T-cell (primary cell): ENCODE measurements at regions not wholly inside any gene's neighbourhood (a gene's known extent, or its start where the extent isn't known, plus 50 kb on each side); places are given as distances from the start of the nearest gene placed in this dataset.
"Not testable (repeated sequence)": the region's sequence is repeated elsewhere in the genome, so short reads cannot be mapped to it uniquely, and the experiment has no call there.

Source experiments
- ATAC-seq, 4 experiments: fragments of 200-7000 bp in 3 of 4; fragments of 150-1000 bp in 1 of 4; cut with Tn5 transposase; replicated peaks in 1 of 4; 1 replicate in 3 of 4; 2 replicates in 1 of 4; pipeline ENCODE4 v1.10.0; 2021; ENCODE audit warnings: moderate library complexity in 3 of 4, mild to moderate bottlenecking in 2 of 4, moderate number of reproducible peaks in 1 of 4
- CTCF ChIA-PET, 2 donors: fragments of 300-600 bp; sonication (Branson Sonifier 250); formaldehyde crosslinking; loops; one replicate each; lab custom pipeline; 2022; ENCODE audit warnings: antibody characterized with exemption in 2 of 2; lab: Charles Lee
- POLR2A ChIA-PET, 2 donors: fragments of 300-600 bp; sonication (Branson Sonifier 250); formaldehyde crosslinking; loops; one replicate each; lab custom pipeline; 2022; ENCODE audit warnings: antibody characterized with exemption in 2 of 2; lab: Charles Lee
- DNase-seq, 35 experiments: peaks; one replicate each; pipeline versions ENCODE4 v3.0.0 to v3.0.0-alpha.2; 2013 to 2023
- H3K27ac ChIP-seq: one replicate; pipeline ENCODE4 v1.5.1; 2013; ENCODE audit warnings: low read length
- H3K27me3 ChIP-seq, 2 experiments: replicated peaks in 1 of 2; 1 replicate in 1 of 2; 2 replicates in 1 of 2; pipeline versions ENCODE4 v1.6.1 to v1.7.0; 2013; ENCODE audit warnings: low read length in 1 of 2, mixed read lengths in 1 of 2; ENCODE audit not compliant: control insufficient read depth in 2 of 2, insufficient read depth in 2 of 2; ENCODE audit errors: extremely low read depth in 1 of 2
- H3K36me3 ChIP-seq, 2 donors: 1 replicate in 1 of 2; 2 replicates in 1 of 2; pipeline versions ENCODE4 v1.6.1 to v1.7.0; 2013; ENCODE audit warnings: low read length in 1 of 2; ENCODE audit not compliant: control insufficient read depth in 2 of 2, insufficient read depth in 1 of 2; ENCODE audit errors: extremely low read depth in 1 of 2
- H3K4me1 ChIP-seq, 2 experiments: 1 replicate in 1 of 2; 2 replicates in 1 of 2; pipeline versions ENCODE4 v1.6.1 to v1.7.0; 2013; ENCODE audit warnings: low read length in 2 of 2, mixed read lengths in 1 of 2; ENCODE audit not compliant: insufficient read depth in 2 of 2, control insufficient read depth in 1 of 2; ENCODE audit errors: extremely low read depth in 1 of 2
- H3K4me3 ChIP-seq, 2 donors: 1 replicate in 1 of 2; 2 replicates in 1 of 2; pipeline versions ENCODE4 v1.5.1 to v1.7.0; 2013; ENCODE audit warnings: mild to moderate bottlenecking in 2 of 2, low read length in 1 of 2, moderate library complexity in 1 of 2; ENCODE audit not compliant: control insufficient read depth in 1 of 2; ENCODE audit errors: extremely low read depth in 1 of 2
- H3K9me3 ChIP-seq: 2 replicates; pipeline ENCODE4 v1.7.0; 2013
- H3K27ac Mint-ChIP-seq, 2 donors: one replicate each; pipeline ENCODE4 v1.8.0; 2020 to 2021; ENCODE audit warnings: mild to moderate bottlenecking in 2 of 2, mixed read lengths in 2 of 2
- H3K27me3 Mint-ChIP-seq, 2 donors: one replicate each; pipeline ENCODE4 v1.8.0; 2021 to 2022; ENCODE audit warnings: mixed read lengths in 2 of 2
- H3K36me3 Mint-ChIP-seq: one replicate; pipeline ENCODE4 v1.8.0; 2021; ENCODE audit warnings: mixed read lengths
- H3K4me1 Mint-ChIP-seq, 3 donors: one replicate each; pipeline ENCODE4 v1.8.0; 2020 to 2022; ENCODE audit warnings: mixed read lengths in 3 of 3, mild to moderate bottlenecking in 1 of 3
- H3K4me3 Mint-ChIP-seq, 3 donors: one replicate each; pipeline ENCODE4 v1.8.0; 2020 to 2022; ENCODE audit warnings: mild to moderate bottlenecking in 3 of 3, mixed read lengths in 3 of 3, moderate library complexity in 3 of 3
- H3K9me3 Mint-ChIP-seq, 3 donors: one replicate each; pipeline ENCODE4 v1.8.0; 2020 to 2022; ENCODE audit warnings: mixed read lengths in 3 of 3
- WGBS: methylation state at CpG from one replicate; pipeline ENCODE4 v1.1.5; 2013; ENCODE audit warnings: missing lambda C conversion rate; ENCODE audit not compliant: insufficient coverage; 5-methylcytosine and 5-hydroxymethylcytosine counted together

- H3K27me3 ChIP-seq: no peaks in the 10 kb centered on the region
- Mint-ChIP-seq H3K36me3 (no peaks in the 10 kb centered on the region), H3K27ac (no peak overlapping the region), H3K9me3 (peaks cover 7 to 21% (median 17%) of the 10 kb centered on the region in 3 donors), H3K4me1 (no peaks in the 10 kb centered on the region), H3K27me3 (no peaks in the 10 kb centered on the region), H3K4me3 (no peak overlapping the region)
- no peak for DNase-seq
- ATAC-seq: no peak
- H3K4me3 ChIP-seq: no peak overlapping the region
- no peaks in the 10 kb centered on the region for H3K36me3 ChIP-seq
- H3K4me1 ChIP-seq: no peaks in the 10 kb centered on the region
- no peaks in the 10 kb centered on the region for H3K9me3 ChIP-seq
- CTCF ChIA-PET: no interaction called here
- no CpG with 5 or more reads among the region's 1 CpG for WGBS
- no peak overlapping the region for H3K27ac ChIP-seq
- POLR2A ChIA-PET: no interaction called here
Measured at GRCh38 chr11:25576320-25576719, 755.6 kb upstream of the ANO3 start.

GRCh38 chr11:25579554-25579953, 752.4 kb upstream of the ANO3 start:
- ATAC-seq, H3K36me3 Mint-ChIP-seq, H3K36me3 ChIP-seq, POLR2A ChIA-PET, H3K27ac ChIP-seq, DNase-seq, H3K4me3 Mint-ChIP-seq, H3K4me3 ChIP-seq, H3K27ac Mint-ChIP-seq, CTCF ChIA-PET, H3K4me1 Mint-ChIP-seq, H3K27me3 Mint-ChIP-seq, H3K4me1 ChIP-seq, H3K27me3 ChIP-seq, H3K9me3 ChIP-seq: not testable (repeated sequence)
- H3K9me3 Mint-ChIP-seq: peaks cover 13 to 29% (median 19%) of the 10 kb centered on the region in 3 donors
- WGBS: 58% methylated on average over 2 of the region's 2 CpGs

GRCh38 chr11:25583596-25583995, 748.3 kb upstream of the ANO3 start:
- Histone ChIP-seq H3K27ac (no peak overlapping the region), H3K9me3 (no peaks in the 10 kb centered on the region), H3K4me3 (no peak overlapping the region), H3K4me1 (no peaks in the 10 kb centered on the region), H3K27me3 (no peaks in the 10 kb centered on the region), H3K36me3 (no peaks in the 10 kb centered on the region)
- H3K4me1 Mint-ChIP-seq: no peaks in the 10 kb centered on the region
- H3K27me3 Mint-ChIP-seq: no peaks in the 10 kb centered on the region
- no peak overlapping the region for H3K4me3 Mint-ChIP-seq
- H3K9me3 Mint-ChIP-seq: peaks cover 14 to 38% (median 30%) of the 10 kb centered on the region in 3 donors
- ChIA-PET CTCF (no interaction called here), POLR2A (no interaction called here)
- WGBS: no CpG with 5 or more reads among the region's 3 CpGs
- H3K27ac Mint-ChIP-seq: no peak overlapping the region
- ATAC-seq (no peak), DNase-seq (no peak)
- no peaks in the 10 kb centered on the region for H3K36me3 Mint-ChIP-seq

GRCh38 chr11:25587496-25587895, 744.4 kb upstream of the ANO3 start:
- Histone ChIP-seq H3K36me3 (no peaks in the 10 kb centered on the region), H3K9me3 (no peaks in the 10 kb centered on the region), H3K4me1 (no peaks in the 10 kb centered on the region), H3K27ac (no peak overlapping the region), H3K4me3 (no peak overlapping the region), H3K27me3 (no peaks in the 10 kb centered on the region)
- DNase-seq (no peak), ATAC-seq (no peak)
- peaks cover 27 to 38% (median 36%) of the 10 kb centered on the region in 3 donors for H3K9me3 Mint-ChIP-seq
- H3K27me3 Mint-ChIP-seq: no peaks in the 10 kb centered on the region
- H3K36me3 Mint-ChIP-seq: no peaks in the 10 kb centered on the region
- no peak overlapping the region for H3K27ac Mint-ChIP-seq
- no peak overlapping the region for H3K4me3 Mint-ChIP-seq
- CTCF ChIA-PET: no interaction called here
- no peaks in the 10 kb centered on the region for H3K4me1 Mint-ChIP-seq
- POLR2A ChIA-PET: no interaction called here

GRCh38 chr11:25593221-25593620, 738.7 kb upstream of the ANO3 start:
- ATAC-seq (no peak), DNase-seq (no peak)
- Mint-ChIP-seq H3K27me3 (no peaks in the 10 kb centered on the region), H3K36me3 (no peaks in the 10 kb centered on the region), H3K4me1 (no peaks in the 10 kb centered on the region), H3K27ac (no peak overlapping the region), H3K4me3 (no peak overlapping the region), H3K9me3 (peaks cover 28 to 33% (median 29%) of the 10 kb centered on the region in 3 donors)
- no peak overlapping the region for H3K4me3 ChIP-seq
- POLR2A ChIA-PET: no interaction called here
- WGBS: 100% methylated on average over 1 of the region's 5 CpGs
- no peaks in the 10 kb centered on the region for H3K27me3 ChIP-seq
- H3K36me3 ChIP-seq: no peaks in the 10 kb centered on the region
- no peaks in the 10 kb centered on the region for H3K4me1 ChIP-seq
- no peaks in the 10 kb centered on the region for H3K9me3 ChIP-seq
- H3K27ac ChIP-seq: no peak overlapping the region
- CTCF ChIA-PET: no interaction called here

- Mint-ChIP-seq H3K4me3 (no peak overlapping the region), H3K9me3 (peaks cover 8 to 16% (median 11%) of the 10 kb centered on the region in 3 donors), H3K36me3 (no peaks in the 10 kb centered on the region), H3K27me3 (no peaks in the 10 kb centered on the region), H3K27ac (no peak overlapping the region), H3K4me1 (no peaks in the 10 kb centered on the region)
- no peak for ATAC-seq
- Histone ChIP-seq H3K27me3 (no peaks in the 10 kb centered on the region), H3K27ac (no peak overlapping the region), H3K9me3 (no peaks in the 10 kb centered on the region), H3K4me3 (no peak overlapping the region), H3K36me3 (no peaks in the 10 kb centered on the region), H3K4me1 (no peaks in the 10 kb centered on the region)
- DNase-seq: no peak
- WGBS: no CpG with 5 or more reads among the region's 3 CpGs
- CTCF ChIA-PET: no interaction called here
- POLR2A ChIA-PET: no interaction called here
Measured at GRCh38 chr11:25596701-25597100, 735.2 kb upstream of the ANO3 start.

- no peak overlapping the region for H3K27ac Mint-ChIP-seq
- Histone ChIP-seq H3K4me3 (no peak overlapping the region), H3K4me1 (no peaks in the 10 kb centered on the region), H3K27me3 (no peaks in the 10 kb centered on the region), H3K36me3 (no peaks in the 10 kb centered on the region), H3K27ac (no peak overlapping the region), H3K9me3 (no peaks in the 10 kb centered on the region)
- H3K4me1 Mint-ChIP-seq: no peaks in the 10 kb centered on the region
- H3K36me3 Mint-ChIP-seq: no peaks in the 10 kb centered on the region
- peaks cover 4 to 16% (median 12%) of the 10 kb centered on the region in 3 donors for H3K9me3 Mint-ChIP-seq
- ChIA-PET CTCF (no interaction called here), POLR2A (no interaction called here)
- no peak overlapping the region for H3K4me3 Mint-ChIP-seq
- no peak for DNase-seq
- no peak for ATAC-seq
- no peaks in the 10 kb centered on the region for H3K27me3 Mint-ChIP-seq
- WGBS: 40% methylated on average over 1 of the region's 2 CpGs
Measured at GRCh38 chr11:25597696-25598095, 734.2 kb upstream of the ANO3 start.
